Subcutaneous abdominal adipose tissue (tissue), 5 donors: ENCODE measurements at regions not wholly inside any gene's neighbourhood (a gene's known extent, or its start where the extent isn't known, plus 50 kb on each side); places are given as distances from the start of the nearest gene placed in this dataset.

Source experiments
- H3K27ac ChIP-seq: one replicate; pipeline ENCODE4 v1.7.0; 2013; ENCODE audit warnings: low read depth, mild to moderate bottlenecking, inconsistent platforms, low read length, moderate library complexity
- H3K27me3 ChIP-seq, 5 donors: one replicate each; pipeline ENCODE4 v1.7.0; 2013; ENCODE audit warnings: low read length in 5 of 5, inconsistent platforms in 1 of 5; ENCODE audit not compliant: control insufficient read depth in 5 of 5, insufficient read depth in 4 of 5
- H3K36me3 ChIP-seq, 5 donors: one replicate each; pipeline ENCODE4 v1.7.0; 2013; ENCODE audit warnings: low read length in 5 of 5; ENCODE audit not compliant: control insufficient read depth in 5 of 5, insufficient read depth in 5 of 5
- H3K4me1 ChIP-seq, 5 donors: one replicate each; pipeline ENCODE4 v1.7.0; 2013; ENCODE audit warnings: low read length in 5 of 5, mild to moderate bottlenecking in 3 of 5, moderate library complexity in 1 of 5; ENCODE audit not compliant: control insufficient read depth in 5 of 5, insufficient read depth in 5 of 5
- H3K4me3 ChIP-seq, 5 donors: one replicate each; pipeline ENCODE4 v1.7.0; 2013; ENCODE audit warnings: low read length in 5 of 5, low read depth in 1 of 5
- H3K9ac ChIP-seq, 5 donors: one replicate each; pipeline ENCODE4 v1.7.0; 2013; ENCODE audit warnings: low read length in 5 of 5, mild to moderate bottlenecking in 4 of 5, moderate library complexity in 3 of 5
- H3K9me3 ChIP-seq, 5 donors: one replicate each; pipeline ENCODE4 v1.7.0; 2013; ENCODE audit warnings: low read length in 5 of 5; ENCODE audit not compliant: control insufficient read depth in 5 of 5
- donor health status: healthy.
- donor health status: healthy.
- donor health status: healthy.
- donor health status: healthy.
- donor health status: healthy.

DNA sequence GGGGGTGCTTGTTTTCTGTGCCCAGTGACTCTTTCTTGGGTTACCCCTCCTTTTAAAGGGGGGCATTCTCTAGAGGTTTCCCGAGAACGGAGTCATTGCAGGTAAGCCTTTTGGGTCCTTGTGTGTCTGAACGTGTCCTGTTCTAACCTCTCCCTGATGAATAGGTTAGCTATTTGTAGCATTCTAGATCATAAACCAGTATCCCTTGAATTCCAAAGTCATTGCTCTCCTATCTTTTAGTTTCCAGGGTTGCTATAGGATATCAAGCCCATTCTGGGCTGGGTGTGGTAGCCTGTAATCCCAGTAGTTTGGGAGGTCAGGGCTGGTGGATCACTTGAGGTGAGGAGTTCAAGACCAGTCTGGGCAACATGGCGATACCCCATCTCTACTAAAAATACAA is 65.9 kb upstream of the YWHAQ start:
- Histone ChIP-seq H3K36me3 (no peaks in the 10 kb centered on the region), H3K27me3 (peaks cover 0 to 3% (median 0%) of the 10 kb centered on the region in 5 donors), H3K9ac (no peak overlapping the region), H3K27ac (no peak overlapping the region), H3K9me3 (no peaks in the 10 kb centered on the region), H3K4me3 (no peak overlapping the region), H3K4me1 (peaks cover 0 to 15% (median 7%) of the 10 kb centered on the region in 5 donors)

DNA sequence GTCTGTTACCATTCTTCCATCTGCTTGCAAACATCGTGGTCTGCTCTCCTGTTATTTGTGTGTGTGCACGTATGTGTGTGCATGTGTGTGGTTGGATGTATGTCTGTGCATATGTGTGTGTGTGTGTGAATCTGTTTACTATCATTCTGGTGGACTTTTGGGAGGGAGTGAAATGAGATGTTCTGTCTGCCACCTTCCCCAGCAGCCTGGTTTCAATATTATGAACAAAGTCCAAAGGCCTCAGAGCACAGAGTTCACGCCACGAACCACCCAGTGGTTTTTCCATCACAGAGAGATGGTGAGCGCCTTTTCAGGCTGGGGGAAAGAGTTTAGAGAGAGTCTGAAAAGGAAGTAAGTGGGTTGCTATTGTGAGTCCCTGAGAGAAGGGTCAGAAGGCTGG is 67.1 kb upstream of the YWHAQ start:
- Histone ChIP-seq H3K9me3 (no peaks in the 10 kb centered on the region), H3K4me3 (no peak overlapping the region), H3K27ac (no peak overlapping the region), H3K9ac (no peak overlapping the region), H3K27me3 (no peaks in the 10 kb centered on the region), H3K4me1 (peaks cover 0 to 10% (median 1%) of the 10 kb centered on the region in 5 donors), H3K36me3 (no peaks in the 10 kb centered on the region)

DNA sequence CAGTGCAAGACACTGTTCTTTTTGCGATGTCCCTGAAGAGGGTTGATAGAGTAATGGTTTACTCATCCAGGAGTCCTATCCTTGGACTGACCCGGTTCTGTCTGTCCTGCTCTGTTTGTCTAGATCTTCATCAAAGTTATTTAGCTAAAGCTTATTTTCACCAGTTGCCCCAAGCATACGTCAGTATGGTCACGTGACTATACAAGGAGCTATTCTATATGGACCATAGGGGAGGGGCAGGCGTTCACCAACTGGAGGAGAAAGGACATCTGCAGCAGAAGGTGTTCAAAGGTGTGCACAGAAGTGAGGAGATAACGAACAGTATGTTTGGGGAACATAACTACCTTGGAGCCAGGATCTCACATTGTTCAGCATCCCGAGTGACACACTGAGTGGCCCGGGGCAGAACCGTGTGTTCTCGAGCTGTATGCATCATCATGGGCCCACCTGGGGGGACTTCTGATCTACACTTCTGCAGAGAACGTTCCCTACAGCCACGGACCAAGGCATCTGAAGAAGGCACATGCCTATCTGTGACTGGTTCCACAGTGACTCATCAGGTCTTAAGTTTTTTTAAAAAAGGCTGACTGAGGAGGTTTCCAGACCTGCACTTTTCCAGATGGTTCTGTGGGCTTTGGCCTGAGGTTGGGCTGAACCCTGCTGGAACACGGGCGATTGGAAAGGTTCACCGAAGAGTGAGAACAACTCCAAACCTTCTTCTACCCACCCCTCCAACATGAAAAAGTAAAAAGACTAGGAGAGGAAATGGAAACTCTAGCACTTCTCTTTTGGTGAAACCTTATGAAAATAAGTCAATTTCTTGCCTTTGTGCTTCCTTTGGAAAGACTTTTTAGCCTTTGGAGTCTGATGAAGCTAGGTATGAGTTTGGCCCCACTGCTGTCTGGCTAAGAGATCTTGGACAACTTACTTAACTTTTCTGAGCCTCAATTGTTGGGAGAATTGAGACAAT is 68.6 kb upstream of the YWHAQ start:
- Histone ChIP-seq H3K9me3 (no peaks in the 10 kb centered on the region), H3K27me3 (peaks cover 0 to 3% (median 0%) of the 10 kb centered on the region in 5 donors), H3K9ac (no peak overlapping the region), H3K4me1 (peaks cover 0 to 8% (median 0%) of the 10 kb centered on the region in 5 donors), H3K36me3 (no peaks in the 10 kb centered on the region), H3K4me3 (no peak overlapping the region), H3K27ac (no peak overlapping the region)

DNA sequence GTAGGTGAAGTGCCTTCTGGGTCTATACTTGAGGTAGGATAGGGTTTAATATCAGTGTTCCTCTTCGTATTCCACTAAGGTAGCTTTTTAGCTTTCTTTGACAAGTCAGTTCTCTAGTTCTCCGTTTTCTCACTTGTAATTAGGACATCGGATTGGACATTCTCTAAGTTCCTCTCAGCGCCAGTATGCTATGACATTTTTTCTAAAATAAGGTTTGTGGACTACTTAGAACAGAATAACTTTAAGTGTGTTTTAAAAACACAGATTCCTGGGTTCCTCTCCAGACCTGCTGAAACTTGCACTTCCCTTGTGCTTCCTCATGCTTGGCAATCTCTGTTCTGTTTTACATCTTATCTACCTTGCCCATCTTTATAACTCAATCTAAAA is 69.3 kb upstream of the YWHAQ start:
- Histone ChIP-seq H3K27me3 (peaks cover 0 to 3% (median 0%) of the 10 kb centered on the region in 5 donors), H3K36me3 (no peaks in the 10 kb centered on the region), H3K27ac (no peak overlapping the region), H3K4me1 (peaks cover 0 to 8% (median 0%) of the 10 kb centered on the region in 5 donors), H3K9ac (no peak overlapping the region), H3K9me3 (no peaks in the 10 kb centered on the region), H3K4me3 (no peak overlapping the region)

DNA sequence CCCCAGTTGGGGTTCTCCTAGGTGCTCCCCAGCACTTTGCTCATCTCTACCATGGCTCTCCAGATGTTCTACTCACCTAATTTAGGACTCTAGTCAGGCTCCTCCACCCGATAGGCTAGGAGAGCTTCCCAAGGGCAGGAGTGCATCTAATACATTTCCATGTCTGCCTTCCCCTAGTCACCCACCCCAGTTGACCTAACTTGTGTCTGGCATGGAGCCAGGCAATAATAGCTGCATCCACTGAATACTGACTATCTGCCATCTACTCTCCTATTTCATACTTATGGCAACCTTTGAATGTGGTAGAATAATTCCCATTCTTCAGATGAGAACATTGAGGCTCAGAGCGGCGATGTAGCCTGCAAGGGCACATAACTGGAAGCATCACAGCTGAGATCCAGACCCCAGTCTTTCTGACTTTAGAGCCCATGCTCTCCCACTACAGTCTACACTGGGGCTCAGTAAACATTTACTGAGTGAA is 71.8 kb upstream of the YWHAQ start:
- H3K36me3 ChIP-seq, result no peaks in the 10 kb centered on the region
- peaks cover 0 to 8% (median 0%) of the 10 kb centered on the region in 5 donors for H3K4me1 ChIP-seq
- H3K9ac ChIP-seq, result no peak overlapping the region
- H3K27me3 ChIP-seq, result peaks cover 0 to 3% (median 0%) of the 10 kb centered on the region in 5 donors
- H3K27ac ChIP-seq, result no peak overlapping the region
- no peaks in the 10 kb centered on the region for H3K9me3 ChIP-seq
- H3K4me3 ChIP-seq, result no peak overlapping the region

DNA sequence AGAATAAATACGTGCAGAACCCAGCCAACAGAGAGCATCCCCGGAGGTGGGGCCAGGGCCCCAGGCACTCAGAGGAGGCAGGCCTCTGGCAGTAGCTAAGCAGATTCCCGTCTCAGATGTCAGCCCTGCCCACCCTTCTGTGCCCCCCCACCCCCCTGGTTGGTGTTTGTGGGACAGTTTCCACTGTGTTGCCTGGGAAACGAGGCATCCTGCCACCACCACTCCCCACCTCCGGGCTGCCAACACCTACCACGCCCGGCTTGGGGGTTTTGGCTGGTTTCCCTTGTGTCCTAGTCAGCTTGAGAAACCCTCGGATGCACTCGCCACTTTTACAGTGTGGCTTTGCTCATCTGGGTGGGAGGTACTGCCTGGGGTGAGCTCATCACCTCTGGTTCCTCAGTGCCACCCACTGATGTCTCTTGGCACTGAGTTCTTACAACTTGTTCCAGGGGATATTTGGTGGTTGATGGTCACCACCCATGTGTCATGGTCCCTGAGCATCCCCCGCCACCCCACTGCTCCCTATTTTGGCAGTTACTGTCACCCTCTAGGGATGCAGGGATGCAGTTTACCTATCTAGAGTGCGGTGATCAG is 72.4 kb upstream of the YWHAQ start:
- no peak overlapping the region for H3K27ac ChIP-seq
- peaks cover 0 to 3% (median 0%) of the 10 kb centered on the region in 5 donors for H3K27me3 ChIP-seq
- H3K4me1 ChIP-seq, result peaks cover 0 to 8% (median 0%) of the 10 kb centered on the region in 5 donors
- no peak overlapping the region for H3K9ac ChIP-seq
- H3K9me3 ChIP-seq, result no peaks in the 10 kb centered on the region
- no peak overlapping the region for H3K4me3 ChIP-seq
- H3K36me3 ChIP-seq, result no peaks in the 10 kb centered on the region

DNA sequence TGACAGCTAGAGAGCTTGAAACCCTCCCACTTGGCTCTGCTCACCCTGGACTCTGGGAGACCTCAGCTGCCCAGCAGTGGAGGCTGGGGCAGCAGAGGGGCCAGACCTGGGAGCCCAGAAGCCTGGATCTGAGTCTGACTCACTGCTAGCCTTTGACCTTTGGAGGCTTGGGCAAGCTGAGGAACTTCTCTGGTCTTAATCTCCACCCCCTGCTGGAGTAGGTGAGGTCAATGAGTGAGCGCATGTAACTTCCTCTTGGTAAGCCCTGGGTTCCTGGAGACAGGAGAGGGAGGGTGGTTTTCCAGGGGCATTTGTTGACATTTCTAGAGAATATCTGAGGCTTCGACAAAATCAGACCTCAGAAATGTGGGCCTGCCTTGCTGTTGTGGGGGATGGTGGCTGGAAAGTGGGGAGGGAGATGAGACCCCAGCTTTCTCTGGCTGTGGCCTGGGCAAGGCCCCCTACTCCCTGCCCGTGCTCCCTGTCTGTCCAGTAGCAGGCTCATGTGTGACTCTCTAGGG is 73.0 kb upstream of the YWHAQ start:
- peaks cover 0 to 3% (median 0%) of the 10 kb centered on the region in 5 donors for H3K27me3 ChIP-seq
- H3K4me1 ChIP-seq, result peaks cover 0 to 8% (median 0%) of the 10 kb centered on the region in 5 donors
- H3K36me3 ChIP-seq, result no peaks in the 10 kb centered on the region
- H3K27ac ChIP-seq, result no peak overlapping the region
- H3K9me3 ChIP-seq, result no peaks in the 10 kb centered on the region
- H3K4me3 ChIP-seq, result no peak overlapping the region
- no peak overlapping the region for H3K9ac ChIP-seq

DNA sequence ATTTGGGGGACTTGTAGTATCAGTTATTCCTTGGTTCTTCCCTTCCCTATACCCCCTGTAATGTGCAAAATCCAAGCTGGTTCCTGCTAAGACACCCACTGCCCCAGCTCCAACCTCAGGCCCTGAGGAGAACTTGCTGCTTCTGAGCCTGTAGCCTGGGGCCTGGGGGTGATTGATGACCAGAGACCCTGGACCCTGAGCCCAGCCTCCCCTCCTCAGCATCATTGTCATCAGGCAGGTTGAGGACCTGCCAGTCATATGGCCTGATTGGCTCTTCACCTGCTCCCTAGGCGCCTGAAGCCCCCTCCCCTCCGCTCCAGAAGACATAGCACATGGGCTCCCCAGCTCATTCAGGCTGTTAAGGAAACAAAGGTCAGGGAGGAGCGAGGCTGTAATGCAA is 73.8 kb upstream of the YWHAQ start:
- Histone ChIP-seq H3K9me3 (peaks cover 0 to 4% (median 3%) of the 10 kb centered on the region in 5 donors), H3K9ac (no peak overlapping the region), H3K36me3 (no peaks in the 10 kb centered on the region), H3K27ac (no peak overlapping the region), H3K4me3 (no peak overlapping the region), H3K27me3 (peaks cover 0 to 3% (median 0%) of the 10 kb centered on the region in 5 donors), H3K4me1 (peaks cover 0 to 8% (median 0%) of the 10 kb centered on the region in 5 donors)

DNA sequence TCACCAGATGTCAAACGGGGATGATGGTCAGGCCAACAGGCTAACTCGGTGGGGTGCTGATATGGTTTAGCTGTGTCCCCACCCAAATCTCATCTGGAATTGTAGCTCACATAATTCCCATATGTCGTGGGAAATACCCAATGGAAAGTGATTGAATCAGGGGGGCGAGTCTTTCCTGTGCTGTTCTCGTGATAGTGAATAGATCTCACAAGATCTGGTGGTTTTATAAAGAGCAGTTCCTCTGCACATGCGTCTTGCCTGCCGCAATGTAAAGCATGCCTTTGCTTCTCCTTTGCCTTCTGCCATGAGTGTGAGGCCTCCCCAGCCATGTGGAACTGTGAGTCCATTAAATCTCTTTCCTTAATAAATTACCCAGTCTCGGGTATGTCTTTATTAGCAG is 74.4 kb upstream of the YWHAQ start:
- Histone ChIP-seq H3K4me3 (no peak overlapping the region), H3K9ac (no peak overlapping the region)

DNA sequence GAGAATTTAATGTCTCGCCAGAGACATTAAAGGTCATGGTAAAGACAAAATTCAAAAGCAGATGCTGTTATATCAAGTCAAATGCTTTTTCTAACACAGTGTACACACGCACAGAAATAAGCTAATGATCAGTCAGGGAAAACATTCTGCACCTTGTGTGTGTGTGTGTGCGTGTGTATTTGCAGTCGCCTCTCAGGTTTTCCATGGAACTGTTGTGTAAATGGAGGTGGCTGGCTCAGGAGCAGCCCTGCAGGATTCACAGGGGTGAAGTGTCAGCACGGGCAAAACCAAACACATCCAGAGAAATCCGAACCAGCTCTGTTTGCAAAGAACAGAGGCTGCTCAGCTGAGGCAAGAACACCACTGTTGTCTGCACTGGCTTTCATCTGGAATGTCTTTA is 76.2 kb upstream of the YWHAQ start:
- Histone ChIP-seq H3K27ac (no peak overlapping the region), H3K9me3 (peaks cover 0 to 8% (median 4%) of the 10 kb centered on the region in 5 donors), H3K9ac (no peak overlapping the region), H3K36me3 (no peaks in the 10 kb centered on the region), H3K4me3 (no peak overlapping the region), H3K4me1 (peaks cover 0 to 8% (median 0%) of the 10 kb centered on the region in 5 donors), H3K27me3 (peaks cover 0 to 3% (median 0%) of the 10 kb centered on the region in 5 donors)

More for the DNA sequence above, 74.4 kb upstream of the YWHAQ start:
- H3K36me3 ChIP-seq, result no peaks in the 10 kb centered on the region
- no peak overlapping the region for H3K27ac ChIP-seq
- peaks cover 0 to 8% (median 0%) of the 10 kb centered on the region in 5 donors for H3K4me1 ChIP-seq
- H3K27me3 ChIP-seq, result peaks cover 0 to 3% (median 0%) of the 10 kb centered on the region in 5 donors
- peaks cover 0 to 8% (median 4%) of the 10 kb centered on the region in 5 donors for H3K9me3 ChIP-seq
